Kidney capillary endothelial cell (primary cell): ENCODE measurements at regions not wholly inside any gene's neighbourhood (a gene's known extent, or its start where the extent isn't known, plus 50 kb on each side); places are given as distances from the start of the nearest gene placed in this dataset.
"Not testable (repeated sequence)": the region's sequence is repeated elsewhere in the genome, so short reads cannot be mapped to it uniquely, and the experiment has no call there.

Experiments used
- DNase-seq: peaks from one replicate; pipeline ENCODE4 v3.0.0-alpha.2; 2018; ENCODE audit warnings: low spot score

DNA sequence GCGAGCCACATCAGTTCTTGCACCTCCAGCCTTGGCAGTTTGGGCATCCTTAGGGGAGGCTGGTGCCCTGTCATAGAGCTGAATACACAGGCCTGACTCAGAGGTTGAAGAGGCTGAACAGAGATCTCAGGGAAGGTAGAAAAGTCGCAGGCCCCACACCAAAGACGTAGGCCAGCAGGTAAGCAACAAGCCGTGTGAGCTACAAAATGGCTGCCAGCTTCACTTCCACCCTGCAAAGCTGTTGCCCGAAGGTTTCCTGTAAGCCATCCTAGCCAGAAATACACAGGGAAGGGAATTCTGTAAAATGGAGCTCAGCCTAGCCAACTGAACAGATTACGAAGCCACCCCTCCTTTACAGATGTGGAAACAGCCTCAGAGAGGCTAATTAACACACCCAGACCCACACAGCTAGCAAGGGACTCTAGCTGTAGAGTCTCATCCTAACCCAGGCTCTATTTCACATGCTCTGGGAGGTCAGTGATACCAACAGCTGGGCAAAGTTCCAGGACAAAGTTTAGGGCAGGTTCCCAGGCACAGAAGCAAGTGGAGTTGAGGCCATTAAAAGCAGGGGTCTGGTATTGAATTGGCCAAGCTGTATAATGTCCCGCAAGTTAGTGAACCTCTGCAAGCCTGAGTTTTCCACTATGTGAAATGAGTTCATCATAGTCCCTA, 66.3 kb upstream of the RASGRF1 start:
- DNase-seq = no peak

DNA sequence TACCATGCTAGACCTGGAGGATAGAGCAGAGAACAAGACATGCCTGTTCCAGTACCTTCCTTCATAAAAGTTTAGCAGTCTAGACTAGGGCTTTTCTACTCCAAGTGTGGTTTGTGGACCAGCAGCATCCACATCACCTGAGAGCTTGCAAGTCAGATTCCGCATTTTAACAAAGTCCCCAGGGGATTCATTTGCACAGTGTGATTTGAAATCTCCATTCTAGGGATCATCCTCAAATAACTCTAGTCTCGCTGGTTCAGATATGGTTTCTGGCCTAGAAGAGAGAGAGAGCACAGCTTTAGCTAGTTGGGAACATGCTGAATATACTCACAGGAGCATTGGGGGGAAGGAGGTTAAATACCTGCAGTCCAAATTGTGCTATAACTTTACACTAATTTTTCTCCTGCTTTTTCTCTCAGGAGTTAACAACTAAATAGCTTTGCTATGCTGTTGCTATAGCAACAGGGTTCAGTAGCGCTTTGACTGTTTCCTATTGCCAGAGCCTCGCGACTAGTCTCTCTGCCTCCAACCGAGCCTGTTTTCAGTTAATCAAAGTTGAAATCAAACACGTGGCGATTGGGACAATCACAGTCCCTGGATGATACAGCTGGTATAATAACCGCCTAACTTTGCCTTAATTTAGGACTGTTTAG, 64.0 kb upstream of the RASGRF1 start:
- DNase-seq = no peak

DNA sequence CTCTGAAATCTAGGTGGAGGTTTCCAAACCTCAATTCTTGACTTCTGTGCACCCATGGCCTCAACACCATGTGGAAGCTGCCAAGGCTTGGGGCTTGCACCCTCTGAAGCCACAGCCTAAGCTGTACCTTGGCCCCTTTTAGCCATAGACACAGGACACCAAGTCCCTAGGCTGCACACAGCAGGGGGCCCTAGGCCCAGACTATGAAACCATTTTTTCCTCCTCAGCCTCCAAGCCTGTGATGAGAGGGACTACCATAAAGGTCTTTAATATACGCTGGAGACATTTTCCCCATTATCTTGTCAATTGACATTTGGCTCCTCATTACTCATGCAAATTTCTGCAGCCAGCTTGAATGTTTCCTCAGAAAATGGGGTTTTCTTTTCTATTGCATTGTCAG, 53.7 kb upstream of the RASGRF1 start:
- not testable (repeated sequence) for DNase-seq

DNA sequence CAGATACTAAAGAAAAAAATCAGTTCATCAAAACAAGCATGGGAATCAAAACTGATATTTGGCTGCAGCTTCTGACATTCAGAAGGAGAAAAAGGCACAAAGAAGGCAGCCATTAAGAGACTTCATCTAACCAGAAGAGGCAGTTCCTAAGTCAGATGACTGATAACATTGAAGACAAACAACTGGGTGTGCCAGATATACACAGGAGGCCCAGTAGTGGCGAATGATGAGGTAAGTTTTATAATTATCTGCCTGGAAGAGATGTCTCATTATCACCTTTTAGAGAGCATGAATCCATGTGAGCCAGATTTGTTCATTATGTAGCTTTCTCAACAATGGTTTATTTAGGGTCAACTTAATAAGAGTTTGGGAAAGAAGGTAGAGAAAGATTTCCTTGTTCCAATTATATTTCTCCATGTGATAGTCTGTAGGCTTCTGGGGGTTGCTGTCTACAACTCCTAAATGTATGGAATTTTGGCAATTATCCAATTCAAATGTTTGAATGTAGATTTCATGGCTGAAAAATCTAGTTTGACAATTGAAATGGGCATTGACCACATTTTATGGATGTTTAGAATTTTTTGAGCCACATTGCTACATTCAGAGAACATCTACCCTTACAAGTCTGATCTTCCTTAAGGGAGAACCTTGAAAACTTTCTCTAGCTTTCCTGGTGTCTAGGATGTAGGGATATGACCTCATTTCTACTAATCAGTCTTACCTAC, 50.4 kb upstream of the RASGRF1 start:
- DNase-seq = no peak
